ENCODE measurements at regions not wholly inside any gene's neighbourhood (a gene's known extent, or its start where the extent isn't known, plus 50 kb on each side); places are given as distances from the start of the nearest gene placed in this dataset.

DNA sequence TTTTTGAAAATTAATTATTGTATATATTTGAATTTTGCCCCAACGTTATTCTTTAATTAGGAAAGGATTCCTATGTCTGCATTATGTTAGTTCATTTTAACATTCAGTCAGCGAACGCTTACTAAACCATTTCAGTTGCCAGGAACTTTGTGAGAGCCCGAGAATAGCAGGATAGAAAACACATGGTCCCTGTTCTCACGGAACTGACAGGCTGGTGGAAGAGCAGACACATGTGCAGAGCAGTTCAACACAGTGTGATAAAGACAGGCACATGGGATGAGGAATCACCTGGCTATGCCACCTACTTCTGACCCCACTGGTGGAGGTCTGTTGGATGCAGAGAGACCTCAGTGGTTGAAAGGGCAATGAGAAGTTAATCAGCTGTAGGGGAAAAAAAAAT, 367.2 kb downstream of the EPM2A start:
- CTCF ChIA-PET = no interaction called here
- no peak overlapping the region for H3K4me3 Mint-ChIP-seq
- H3K27me3 Mint-ChIP-seq = peaks cover 4% of the 10 kb centered on the region
- H3K4me1 Mint-ChIP-seq (ENCODE audit: low read depth) = peaks cover 4% of the 10 kb centered on the region
- TF ChIP-seq, protein P1, sequence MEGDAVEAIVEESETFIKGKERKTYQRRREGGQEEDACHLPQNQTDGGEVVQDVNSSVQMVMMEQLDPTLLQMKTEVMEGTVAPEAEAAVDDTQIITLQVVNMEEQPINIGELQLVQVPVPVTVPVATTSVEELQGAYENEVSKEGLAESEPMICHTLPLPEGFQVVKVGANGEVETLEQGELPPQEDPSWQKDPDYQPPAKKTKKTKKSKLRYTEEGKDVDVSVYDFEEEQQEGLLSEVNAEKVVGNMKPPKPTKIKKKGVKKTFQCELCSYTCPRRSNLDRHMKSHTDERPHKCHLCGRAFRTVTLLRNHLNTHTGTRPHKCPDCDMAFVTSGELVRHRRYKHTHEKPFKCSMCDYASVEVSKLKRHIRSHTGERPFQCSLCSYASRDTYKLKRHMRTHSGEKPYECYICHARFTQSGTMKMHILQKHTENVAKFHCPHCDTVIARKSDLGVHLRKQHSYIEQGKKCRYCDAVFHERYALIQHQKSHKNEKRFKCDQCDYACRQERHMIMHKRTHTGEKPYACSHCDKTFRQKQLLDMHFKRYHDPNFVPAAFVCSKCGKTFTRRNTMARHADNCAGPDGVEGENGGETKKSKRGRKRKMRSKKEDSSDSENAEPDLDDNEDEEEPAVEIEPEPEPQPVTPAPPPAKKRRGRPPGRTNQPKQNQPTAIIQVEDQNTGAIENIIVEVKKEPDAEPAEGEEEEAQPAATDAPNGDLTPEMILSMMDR (IDR thresholded peaks at IDR 0.05) = no peak
- DNase-seq = no peak
- no peaks in the 10 kb centered on the region for H3K9me3 Mint-ChIP-seq
- POLR2A ChIA-PET = no interaction called here
- H3K36me3 Mint-ChIP-seq (ENCODE audit: low read depth) = no peaks in the 10 kb centered on the region
- ATAC-seq = no peak
- H3K27ac Mint-ChIP-seq = no peak overlapping the region
- intact Hi-C loops (cut with micrococcal nuclease) = no loop called here

DNA sequence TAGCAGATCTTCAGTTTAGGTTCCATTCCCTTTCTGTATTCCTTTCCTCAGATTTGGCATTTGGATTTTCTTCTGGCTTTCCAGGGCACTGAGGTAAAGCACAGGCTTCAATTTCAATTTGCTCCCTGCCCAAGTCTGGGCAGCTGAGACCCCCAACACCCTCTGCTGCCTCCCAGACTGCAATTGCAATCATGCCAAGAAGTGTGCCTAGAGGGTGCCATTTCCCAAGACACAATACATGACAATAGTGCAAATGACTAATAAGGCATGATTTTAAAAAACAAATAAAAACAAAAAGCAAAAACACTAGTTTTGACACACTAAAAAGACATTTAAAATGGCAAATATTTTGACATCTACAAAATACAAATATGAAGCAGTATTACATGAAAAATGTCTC, 364.8 kb downstream of the EPM2A start:
- H3K27me3 Mint-ChIP-seq = peaks cover 4% of the 10 kb centered on the region
- H3K4me3 Mint-ChIP-seq = no peak overlapping the region
- ATAC-seq (no peak), DNase-seq (no peak)
- TF ChIP-seq, protein P1 (IDR thresholded peaks at IDR 0.05) = no peak
- POLR2A ChIA-PET = no interaction called here
- no peaks in the 10 kb centered on the region for H3K9me3 Mint-ChIP-seq
- no peak overlapping the region for H3K27ac Mint-ChIP-seq
- H3K4me1 Mint-ChIP-seq (ENCODE audit: low read depth) = peaks cover 4% of the 10 kb centered on the region
- no peaks in the 10 kb centered on the region for H3K36me3 Mint-ChIP-seq (ENCODE audit: low read depth)
- CTCF ChIA-PET = interaction anchor here (0.6 kb wide), 1 partner anchor 82 kb away, joined by 3 read pairs; no protein-coding TSS in a partner anchor
- intact Hi-C loops (cut with micrococcal nuclease) = no loop called here

DNA sequence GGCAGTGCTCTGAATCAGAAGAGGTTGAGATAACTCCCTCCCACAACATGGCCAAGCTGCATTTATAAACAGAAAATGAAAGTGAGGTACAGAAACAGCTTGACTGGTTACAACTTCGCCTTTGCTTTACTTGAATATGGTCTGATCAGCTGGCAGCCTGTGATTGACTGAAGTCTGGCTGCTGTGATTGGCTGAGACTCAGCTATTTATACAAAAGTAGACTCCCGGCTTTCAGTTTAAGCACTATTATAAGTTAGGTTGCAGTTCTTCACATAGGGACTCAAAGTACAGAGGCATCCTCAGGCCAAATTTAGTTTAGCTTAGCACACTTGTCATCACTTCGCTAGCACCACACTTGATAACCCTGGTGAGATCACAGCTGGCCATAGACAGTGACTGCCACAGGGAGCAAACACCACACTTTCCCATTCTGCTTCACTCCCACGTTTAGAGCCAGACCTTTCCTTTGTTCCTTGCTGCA, 362.6 kb downstream of the EPM2A start:
- POLR2A ChIA-PET = no interaction called here
- Mint-ChIP-seq H3K4me3 (no peak overlapping the region), H3K36me3 (ENCODE audit: low read depth) (no peaks in the 10 kb centered on the region), H3K27me3 (no peaks in the 10 kb centered on the region), H3K27ac (peak overlapping the region; percentile 17), H3K9me3 (no peaks in the 10 kb centered on the region), H3K4me1 (ENCODE audit: low read depth) (peaks cover 4% of the 10 kb centered on the region)
- DNase-seq (peak; percentile 20), ATAC-seq (peak; percentile 69)
- intact Hi-C loops (cut with micrococcal nuclease) = no loop called here
- CTCF ChIA-PET = interaction anchor here (0.9 kb wide), 1 partner anchor 261 kb away, joined by 3 read pairs; no protein-coding TSS in a partner anchor
- TF ChIP-seq, protein P1 (IDR thresholded peaks at IDR 0.05) = no peak

DNA sequence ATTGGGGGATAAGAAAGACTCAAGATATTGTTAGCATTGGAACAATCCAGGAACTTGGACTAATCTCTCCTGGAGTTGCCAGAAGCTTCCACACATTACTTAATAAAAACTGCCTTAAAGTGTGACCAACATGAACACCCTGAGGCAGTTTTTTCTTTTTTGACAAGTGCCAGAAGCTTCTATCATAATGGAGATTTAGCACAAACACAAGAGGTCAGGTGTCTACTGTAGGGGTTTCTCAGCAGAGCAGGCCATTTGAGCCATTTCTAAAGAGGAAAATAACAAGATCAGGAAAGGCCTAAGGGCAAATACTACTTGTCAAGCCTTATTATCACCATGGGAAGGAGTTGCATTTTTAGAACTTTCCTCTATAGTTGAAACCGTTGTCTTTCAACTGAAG, 361.5 kb downstream of the EPM2A start:
- Mint-ChIP-seq H3K4me1 (ENCODE audit: low read depth) (peaks cover 4% of the 10 kb centered on the region), H3K9me3 (no peaks in the 10 kb centered on the region), H3K27ac (no peak overlapping the region), H3K27me3 (no peaks in the 10 kb centered on the region), H3K4me3 (no peak overlapping the region), H3K36me3 (ENCODE audit: low read depth) (no peaks in the 10 kb centered on the region)
- CTCF ChIA-PET = no interaction called here
- TF ChIP-seq, protein P1 (IDR thresholded peaks at IDR 0.05) = no peak
- DNase-seq (no peak), ATAC-seq (no peak)
- POLR2A ChIA-PET = interaction anchor here (0.6 kb wide), 1 partner anchor 361 kb away, joined by 3 read pairs; the partner anchor contains the start of gene EPM2A
- intact Hi-C loops (cut with micrococcal nuclease) = no loop called here

DNA sequence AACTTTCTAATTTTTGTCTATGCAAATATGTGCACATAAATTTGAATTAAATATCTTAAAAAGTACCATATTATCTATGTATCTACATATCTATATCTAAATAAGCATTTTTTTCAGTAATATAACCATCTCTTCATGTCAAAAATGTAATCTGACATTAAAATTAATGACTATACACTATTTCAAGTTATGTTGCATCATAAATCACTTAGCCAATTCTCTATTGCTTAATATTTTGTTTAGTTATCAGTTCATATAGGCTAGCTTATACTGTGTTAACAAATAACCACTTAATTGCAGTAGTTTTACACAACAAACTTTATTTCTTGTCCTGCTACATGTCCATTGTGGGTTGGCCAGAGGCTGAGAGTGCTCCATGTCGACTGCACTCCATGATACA, 360.8 kb downstream of the EPM2A start:
- Mint-ChIP-seq H3K27me3 (no peaks in the 10 kb centered on the region), H3K9me3 (no peaks in the 10 kb centered on the region), H3K4me1 (ENCODE audit: low read depth) (peaks cover 4% of the 10 kb centered on the region), H3K36me3 (ENCODE audit: low read depth) (no peaks in the 10 kb centered on the region), H3K4me3 (no peak overlapping the region), H3K27ac (no peak overlapping the region)
- POLR2A ChIA-PET = interaction anchor here (0.6 kb wide), 1 partner anchor 361 kb away, joined by 3 read pairs; the partner anchor contains the start of gene EPM2A
- DNase-seq = no peak
- no peak for ATAC-seq
- TF ChIP-seq, protein P1 (IDR thresholded peaks at IDR 0.05) = no peak
- CTCF ChIA-PET = no interaction called here
- intact Hi-C loops (cut with micrococcal nuclease) = no loop called here
